ENCODE measurements at regions not wholly inside any gene's neighbourhood (a gene's known extent, or its start where the extent isn't known, plus 50 kb on each side); places are given as distances from the start of the nearest gene placed in this dataset.

DNA sequence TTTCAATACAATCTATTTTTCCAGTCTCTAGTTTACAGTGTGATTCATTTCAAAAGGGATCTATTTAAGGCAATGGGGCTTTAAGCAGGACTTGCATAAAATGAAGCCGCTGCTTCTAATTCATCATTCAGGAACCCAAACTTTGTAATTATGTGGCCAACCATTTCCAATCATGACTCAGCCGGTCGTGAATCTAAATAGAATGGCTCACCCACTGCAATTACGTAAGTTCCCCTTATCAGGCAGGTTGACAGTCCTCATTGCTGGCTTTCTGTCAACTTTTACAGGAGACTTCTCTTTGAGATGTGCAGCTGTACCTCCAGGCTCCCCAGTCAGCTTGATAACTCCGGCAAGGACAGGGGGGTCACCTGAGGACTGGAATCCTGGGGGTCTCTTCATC is 152.8 kb upstream of the DAP start:
- TF ChIP-seq EZH2phosphoT487 (IDR thresholded peaks at IDR 0.05; ENCODE audit: low read depth, severe bottlenecking, unreplicated experiment) (no peak), EZH2 (IDR thresholded peaks at IDR 0.05; ENCODE audit: borderline replicate concordance) (no peak)
- TF ChIP-seq, protein P1, sequence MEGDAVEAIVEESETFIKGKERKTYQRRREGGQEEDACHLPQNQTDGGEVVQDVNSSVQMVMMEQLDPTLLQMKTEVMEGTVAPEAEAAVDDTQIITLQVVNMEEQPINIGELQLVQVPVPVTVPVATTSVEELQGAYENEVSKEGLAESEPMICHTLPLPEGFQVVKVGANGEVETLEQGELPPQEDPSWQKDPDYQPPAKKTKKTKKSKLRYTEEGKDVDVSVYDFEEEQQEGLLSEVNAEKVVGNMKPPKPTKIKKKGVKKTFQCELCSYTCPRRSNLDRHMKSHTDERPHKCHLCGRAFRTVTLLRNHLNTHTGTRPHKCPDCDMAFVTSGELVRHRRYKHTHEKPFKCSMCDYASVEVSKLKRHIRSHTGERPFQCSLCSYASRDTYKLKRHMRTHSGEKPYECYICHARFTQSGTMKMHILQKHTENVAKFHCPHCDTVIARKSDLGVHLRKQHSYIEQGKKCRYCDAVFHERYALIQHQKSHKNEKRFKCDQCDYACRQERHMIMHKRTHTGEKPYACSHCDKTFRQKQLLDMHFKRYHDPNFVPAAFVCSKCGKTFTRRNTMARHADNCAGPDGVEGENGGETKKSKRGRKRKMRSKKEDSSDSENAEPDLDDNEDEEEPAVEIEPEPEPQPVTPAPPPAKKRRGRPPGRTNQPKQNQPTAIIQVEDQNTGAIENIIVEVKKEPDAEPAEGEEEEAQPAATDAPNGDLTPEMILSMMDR (IDR thresholded peaks at IDR 0.05; ENCODE audit: poor library complexity): no peak

All from hepatocyte (in vitro differentiated cells).